Neural cell (in vitro differentiated cells): ENCODE measurements at regions not wholly inside any gene's neighbourhood (a gene's known extent, or its start where the extent isn't known, plus 50 kb on each side); places are given as distances from the start of the nearest gene placed in this dataset.
A peak's percentile ranks its signal among the peaks of the same experiment; 100 is the strongest.

Experiments
- H2AFZ ChIP-seq: fragments of 200-600, 300-800 bp; sonication (generic), shearing (Covaris generic); 2 replicates; pipeline ENCODE4 v1.6.0; 2014; ENCODE audit warnings: low read depth, mild to moderate bottlenecking, antibody characterized with exemption, low read length, moderate library complexity
- H3F3A ChIP-seq: fragments of 200-600 bp; shearing (Covaris generic); 2 replicates; pipeline ENCODE4 v1.6.1; 2016; ENCODE audit warnings: mild to moderate bottlenecking, moderate library complexity, mixed read lengths, antibody characterized with exemption, low read length; ENCODE audit not compliant: insufficient read depth, poor library complexity, severe bottlenecking
- H3K27ac ChIP-seq: fragments of 200-600, 300-800 bp; sonication (generic), shearing (Covaris generic); 2 replicates; pipeline ENCODE4 v1.5.1; 2014; ENCODE audit warnings: mild to moderate bottlenecking, low read length, moderate library complexity
- H3K27me3 ChIP-seq: fragments of 300-800, 200-600 bp; sonication (generic), shearing (Covaris generic); 2 replicates; pipeline ENCODE4 v1.6.0; 2014; ENCODE audit warnings: mild to moderate bottlenecking, low read depth, low read length, moderate library complexity; ENCODE audit not compliant: insufficient read depth
- H3K36me3 ChIP-seq: fragments of 300-800, 200-600 bp; sonication (generic), shearing (Covaris generic); 2 replicates; pipeline ENCODE4 v1.5.1; 2014; ENCODE audit warnings: mild to moderate bottlenecking, antibody characterized with exemption, low read length, moderate library complexity; ENCODE audit not compliant: insufficient read depth
- H3K4me2 ChIP-seq: fragments of 300-800, 200-600 bp; sonication (generic), shearing (Covaris generic); 2 replicates; pipeline ENCODE4 v1.6.0; 2014; ENCODE audit warnings: mild to moderate bottlenecking, low read length
- H3K4me3 ChIP-seq: fragments of 300-800, 200-600 bp; sonication (generic), shearing (Covaris generic); 2 replicates; pipeline ENCODE4 v1.5.1; 2014; ENCODE audit warnings: mild to moderate bottlenecking, low read length, moderate library complexity
- H3K79me2 ChIP-seq: fragments of 200-600 bp; shearing (Covaris generic); replicated peaks from 2 replicates; pipeline ENCODE4 v1.6.0; 2014; ENCODE audit warnings: mild to moderate bottlenecking, low read length, moderate library complexity; ENCODE audit not compliant: insufficient read depth
- H3K9ac ChIP-seq: fragments of 300-800, 200-600 bp; sonication (generic), shearing (Covaris generic); 2 replicates; pipeline ENCODE4 v1.6.1; 2016; ENCODE audit warnings: mild to moderate bottlenecking, low read length, mixed read lengths
- H3K9me2 ChIP-seq: fragments of 200-600 bp; shearing (Covaris generic); 2 replicates; pipeline ENCODE4 v1.6.1; 2016; ENCODE audit warnings: mild to moderate bottlenecking, low read length, mixed read lengths; ENCODE audit not compliant: insufficient read depth
- H3K9me3 ChIP-seq: fragments of 200-600, 300-800 bp; sonication (generic), shearing (Covaris generic); 2 replicates; pipeline ENCODE4 v1.6.1; 2016; ENCODE audit warnings: mild to moderate bottlenecking, mixed run types, low read length, moderate library complexity, mixed read lengths
- H4K20me1 ChIP-seq: fragments of 200-600 bp; shearing (Covaris generic); 2 replicates; pipeline ENCODE4 v1.6.1; 2016; ENCODE audit warnings: mild to moderate bottlenecking, mixed run types; ENCODE audit not compliant: insufficient read depth
- EP300 ChIP-seq: fragments of 450-650 bp; conservative IDR thresholded peaks from 2 replicates; pipeline ENCODE4 v1.6.1; 2014; ENCODE audit warnings: antibody characterized with exemption, mild to moderate bottlenecking, moderate library complexity; ENCODE audit not compliant: poor library complexity, severe bottlenecking
- EZH2 ChIP-seq: fragments of 200-600, 300-800 bp; shearing (Covaris generic), sonication (generic); IDR thresholded peaks from 2 replicates; pipeline ENCODE4 v1.6.1; 2014; ENCODE audit warnings: antibody characterized with exemption, low read length, borderline replicate concordance, mild to moderate bottlenecking; ENCODE audit not compliant: insufficient read depth, poor library complexity, severe bottlenecking
- MXI1 ChIP-seq: fragments of 450-650 bp; conservative IDR thresholded peaks from 2 replicates; pipeline ENCODE4 v1.6.1; 2014; ENCODE audit warnings: antibody characterized with exemption, mild to moderate bottlenecking; ENCODE audit not compliant: poor library complexity, severe bottlenecking
- POLR2AphosphoS5 ChIP-seq: IDR thresholded peaks from 2 replicates; pipeline ENCODE4 v1.6.1; 2012
- RAD21 ChIP-seq: fragments of 450-650 bp; conservative IDR thresholded peaks from 2 replicates; pipeline ENCODE4 v1.6.1; 2014; ENCODE audit warnings: antibody characterized with exemption, mild to moderate bottlenecking, moderate library complexity
- REST ChIP-seq: IDR thresholded peaks from 2 replicates; pipeline ENCODE4 v1.6.1; 2012; ENCODE audit warnings: borderline replicate concordance
- SMC3 ChIP-seq: fragments of 450-650 bp; conservative IDR thresholded peaks from 2 replicates; pipeline ENCODE4 v1.6.1; 2014; ENCODE audit warnings: antibody characterized with exemption, mild to moderate bottlenecking, moderate library complexity; ENCODE audit not compliant: poor library complexity
- TAF1 ChIP-seq: IDR thresholded peaks from 2 replicates; pipeline ENCODE4 v1.6.1; 2012; ENCODE audit warnings: low read depth
- TF ChIP-seq, protein P1 (sequence below): fragments of 450-650 bp; IDR thresholded peaks from 2 replicates; pipeline ENCODE4 v1.5.1; 2014; ENCODE audit warnings: antibody characterized with exemption, mild to moderate bottlenecking, moderate library complexity; ENCODE audit not compliant: poor library complexity, severe bottlenecking

DNA sequence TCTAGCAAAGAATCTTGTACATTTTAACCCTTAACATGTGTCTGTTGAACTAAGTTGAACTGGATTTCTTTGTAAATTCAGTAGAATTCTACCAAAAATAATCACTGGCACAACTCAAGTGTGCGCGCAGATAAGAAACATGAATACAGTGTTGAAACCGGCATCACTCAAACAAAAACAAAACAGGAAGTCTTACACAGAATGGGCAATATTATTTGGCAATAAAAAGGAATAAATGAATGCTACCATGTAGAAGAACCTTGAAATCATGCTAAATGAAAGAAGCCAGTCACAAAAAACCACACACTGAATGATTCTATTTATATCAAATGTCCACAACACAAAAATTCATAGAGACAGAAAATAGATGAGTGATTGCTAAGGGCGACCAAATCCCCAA lies 102.9 kb upstream of the ZFHX3 start:
- H3K27me3 ChIP-seq: no peaks in the 10 kb centered on the region
- no peak overlapping the region for H3K27ac ChIP-seq
- no peak overlapping the region for H3K4me3 ChIP-seq
- H3K4me2 ChIP-seq: no peak overlapping the region
- H3K79me2 ChIP-seq: no peaks in the 10 kb centered on the region
- H3K9me2 ChIP-seq: no peaks in the 10 kb centered on the region
- no peaks in the 10 kb centered on the region for H4K20me1 ChIP-seq
- H3K9me3 ChIP-seq: no peaks in the 10 kb centered on the region
- H2AFZ ChIP-seq: no peak overlapping the region
- TF ChIP-seq MXI1 (no peak), POLR2AphosphoS5 (no peak), TAF1 (no peak), EZH2 (no peak), RAD21 (no peak), SMC3 (no peak), REST (no peak)
- TF ChIP-seq, protein P1, sequence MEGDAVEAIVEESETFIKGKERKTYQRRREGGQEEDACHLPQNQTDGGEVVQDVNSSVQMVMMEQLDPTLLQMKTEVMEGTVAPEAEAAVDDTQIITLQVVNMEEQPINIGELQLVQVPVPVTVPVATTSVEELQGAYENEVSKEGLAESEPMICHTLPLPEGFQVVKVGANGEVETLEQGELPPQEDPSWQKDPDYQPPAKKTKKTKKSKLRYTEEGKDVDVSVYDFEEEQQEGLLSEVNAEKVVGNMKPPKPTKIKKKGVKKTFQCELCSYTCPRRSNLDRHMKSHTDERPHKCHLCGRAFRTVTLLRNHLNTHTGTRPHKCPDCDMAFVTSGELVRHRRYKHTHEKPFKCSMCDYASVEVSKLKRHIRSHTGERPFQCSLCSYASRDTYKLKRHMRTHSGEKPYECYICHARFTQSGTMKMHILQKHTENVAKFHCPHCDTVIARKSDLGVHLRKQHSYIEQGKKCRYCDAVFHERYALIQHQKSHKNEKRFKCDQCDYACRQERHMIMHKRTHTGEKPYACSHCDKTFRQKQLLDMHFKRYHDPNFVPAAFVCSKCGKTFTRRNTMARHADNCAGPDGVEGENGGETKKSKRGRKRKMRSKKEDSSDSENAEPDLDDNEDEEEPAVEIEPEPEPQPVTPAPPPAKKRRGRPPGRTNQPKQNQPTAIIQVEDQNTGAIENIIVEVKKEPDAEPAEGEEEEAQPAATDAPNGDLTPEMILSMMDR: no peak
- no peaks in the 10 kb centered on the region for H3K36me3 ChIP-seq
- H3K9ac ChIP-seq: no peak overlapping the region
- no peaks in the 10 kb centered on the region for H3F3A ChIP-seq

DNA sequence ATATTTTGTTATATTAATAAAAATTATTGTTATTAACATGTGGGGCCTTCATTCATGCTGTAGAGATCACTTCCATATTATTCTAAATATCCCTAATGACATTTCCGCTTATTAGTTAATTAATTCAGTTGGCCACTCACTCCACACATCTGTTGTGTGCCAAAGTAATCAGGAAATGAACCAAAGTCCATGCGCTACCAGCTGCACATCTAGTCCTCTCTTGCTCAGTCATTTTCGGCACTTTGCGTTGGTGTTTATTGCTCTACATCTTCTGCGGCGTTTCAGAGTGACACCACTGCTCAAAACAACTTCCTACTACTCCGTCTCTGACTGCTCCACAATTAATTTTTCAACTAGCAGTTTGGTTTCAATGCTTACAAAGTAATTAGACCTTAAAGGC lies 101.4 kb upstream of the ZFHX3 start:
- TF ChIP-seq RAD21: no peak
- no peak for TF ChIP-seq EZH2
- TF ChIP-seq POLR2AphosphoS5: peak; percentile 7
- peak; percentile 32 for TF ChIP-seq EP300
- TF ChIP-seq MXI1: no peak
- no peak overlapping the region for H2AFZ ChIP-seq
- no peaks in the 10 kb centered on the region for H3K9me3 ChIP-seq
- H3K36me3 ChIP-seq: no peaks in the 10 kb centered on the region
- H3F3A ChIP-seq: no peaks in the 10 kb centered on the region
- H3K9ac ChIP-seq: no peak overlapping the region
- no peaks in the 10 kb centered on the region for H3K79me2 ChIP-seq
- no peaks in the 10 kb centered on the region for H4K20me1 ChIP-seq
- H3K4me3 ChIP-seq: no peak overlapping the region
- no peak overlapping the region for H3K27ac ChIP-seq
- no peak overlapping the region for H3K4me2 ChIP-seq
- H3K9me2 ChIP-seq: no peaks in the 10 kb centered on the region
- H3K27me3 ChIP-seq: no peaks in the 10 kb centered on the region

- H3K9ac ChIP-seq: no peak overlapping the region
- H3K27ac ChIP-seq: no peak overlapping the region
- no peak overlapping the region for H3K4me3 ChIP-seq
- H2AFZ ChIP-seq: no peak overlapping the region
- H3K36me3 ChIP-seq: no peaks in the 10 kb centered on the region
- no peaks in the 10 kb centered on the region for H3K27me3 ChIP-seq
- H3K79me2 ChIP-seq: no peaks in the 10 kb centered on the region
- no peaks in the 10 kb centered on the region for H3K9me2 ChIP-seq
- no peak overlapping the region for H3K4me2 ChIP-seq
- H4K20me1 ChIP-seq: no peaks in the 10 kb centered on the region
- no peaks in the 10 kb centered on the region for H3K9me3 ChIP-seq
- H3F3A ChIP-seq: no peaks in the 10 kb centered on the region
- TF ChIP-seq POLR2AphosphoS5: no peak
- TF ChIP-seq, protein P1: no peak
- no peak for TF ChIP-seq REST
- no peak for TF ChIP-seq EZH2
- TF ChIP-seq SMC3: no peak
- TF ChIP-seq MXI1: no peak
- TF ChIP-seq RAD21: no peak
- no peak for TF ChIP-seq TAF1
- TF ChIP-seq EP300: no peak
Measured at GRCh38 chr16:73147958-73148357, 100.0 kb upstream of the ZFHX3 start.
